HepG2 (cell line): ENCODE measurements at regions not wholly inside any gene's neighbourhood (a gene's known extent, or its start where the extent isn't known, plus 50 kb on each side); places are given as distances from the start of the nearest gene placed in this dataset.
A peak's percentile ranks its signal among the peaks of the same experiment; 100 is the strongest.
"Not testable (repeated sequence)": the region's sequence is repeated elsewhere in the genome, so short reads cannot be mapped to it uniquely, and the experiment has no call there.

Experiments
- ATAC-seq: fragments of 200-7000 bp; cut with Tn5 transposase; 3 replicates; pipeline ENCODE4 v1.9.1; 2020; ENCODE audit warnings: mild to moderate bottlenecking, moderate library complexity
- BruUV-seq: library from RNA; stranded (reverse); fragments of 400-500 nt; replicated peaks from 2 replicates; lab custom pipeline; 2021; lab: Mats Ljungman, UMichigan
- CTCF ChIA-PET: fragments of 300-600 bp; formaldehyde crosslinking; extraction: SDS; loops from one replicate; lab custom pipeline; 2021; ENCODE audit warnings: low total read pairs, inconsistent platforms, low intra/inter-chr PET ratio; lab: Yijun Ruan, JAX
- POLR2A ChIA-PET: fragments of 350-600 bp; sonication (Branson Sonifier 250); formaldehyde crosslinking; loops from one replicate; lab custom pipeline; 2020; ENCODE audit warnings: antibody characterized with exemption, inconsistent platforms; lab: Yijun Ruan, JAX
- DNase-seq: peaks from one replicate; pipeline ENCODE4 v3.0.0-alpha.2; 2015; ENCODE audit warnings: low spot score
- FAIRE-seq: peaks from 3 replicates; lab custom pipeline; 2011; peaks lifted over from hg19 to GRCh38; lab: Jason Lieb, UNC
- H2AFZ ChIP-seq: one replicate; pipeline ENCODE4 v1.6.1; 2011; ENCODE audit warnings: low read length, inconsistent platforms
- H3K27ac ChIP-seq: fragments of 300-600 bp; 3 replicates; pipeline ENCODE4 v1.8.0; 2011; ENCODE audit warnings: mixed run types, mild to moderate bottlenecking, mixed read lengths, low read length, inconsistent platforms; ENCODE audit not compliant: insufficient read depth; ENCODE audit errors: extremely low read length
- H3K27me3 ChIP-seq, 2 experiments: fragments of 200-600 bp in 1 of 2; 2 replicates in 1 of 2; 3 replicates in 1 of 2; pipeline versions ENCODE4 v1.6.0 to v1.8.0; 2011; ENCODE audit warnings: low read length in 2 of 2, mild to moderate bottlenecking in 2 of 2, moderate library complexity in 2 of 2, inconsistent platforms in 1 of 2; ENCODE audit not compliant: insufficient read depth in 2 of 2, control insufficient read depth in 1 of 2
- H3K36me3 ChIP-seq, 2 experiments: fragments of 200-600 bp in 1 of 2; replicated peaks in 1 of 2; 2 replicates in 1 of 2; 3 replicates in 1 of 2; pipeline versions ENCODE4 v1.5.1 to v1.8.0; 2011; ENCODE audit warnings: low read length in 2 of 2, inconsistent platforms in 1 of 2; ENCODE audit not compliant: insufficient read depth in 2 of 2, control insufficient read depth in 1 of 2
- H3K4me1 ChIP-seq: 2 replicates; pipeline ENCODE4 v1.5.1; 2012; ENCODE audit warnings: low read length, inconsistent platforms; ENCODE audit not compliant: insufficient read depth
- H3K4me2 ChIP-seq: 2 replicates; pipeline ENCODE4 v1.6.0; 2011; ENCODE audit warnings: low read depth, low read length, inconsistent platforms
- H3K4me3 ChIP-seq, 3 experiments: fragments of 200-600 bp in 1 of 3; sonication (generic), shearing (Covaris generic) in 1 of 3; replicated peaks in 1 of 3; 2 replicates each; pipeline ENCODE4 v1.5.1; 2011 to 2016; ENCODE audit warnings: low read length in 3 of 3, inconsistent platforms in 2 of 3, low read depth in 2 of 3, mild to moderate bottlenecking in 2 of 3, control low read depth in 1 of 3, mixed read lengths in 1 of 3; ENCODE audit not compliant: insufficient read depth in 1 of 3
- H3K79me2 ChIP-seq: one replicate; pipeline ENCODE4 v1.6.1; 2011; ENCODE audit warnings: low read length, inconsistent platforms; ENCODE audit not compliant: insufficient read depth
- H3K9ac ChIP-seq: 2 replicates; pipeline ENCODE4 v1.6.0; 2011; ENCODE audit warnings: mild to moderate bottlenecking, low read depth, low read length, inconsistent platforms; ENCODE audit not compliant: insufficient read depth
- H3K9me3 ChIP-seq: 2 replicates; pipeline ENCODE4 v1.5.1; 2012; ENCODE audit warnings: mild to moderate bottlenecking, low read length
- H4K20me1 ChIP-seq: 2 replicates; pipeline ENCODE4 v1.6.0; 2011; ENCODE audit warnings: inconsistent platforms, mild to moderate bottlenecking, low read length, moderate library complexity; ENCODE audit not compliant: insufficient read depth
- HOMEZ ChIP-seq: IDR thresholded peaks from 2 replicates; pipeline ENCODE4 v1.6.1; 2016; ENCODE audit warnings: low read depth
- PRPF4 ChIP-seq: fragments of 200-400 bp; formaldehyde crosslinking; IDR thresholded peaks from 2 replicates; pipeline ENCODE4 v1.6.1; 2016; ENCODE audit warnings: low read length, low read depth; ENCODE audit not compliant: poor library complexity, severe bottlenecking
- SUZ12 ChIP-seq: fragments of 150-350 bp; IDR thresholded peaks from 2 replicates; pipeline ENCODE4 v1.6.1; 2014; ENCODE audit warnings: low read depth, low read length
- ZNF160 ChIP-seq: sonication (generic); formaldehyde crosslinking; IDR thresholded peaks from 2 replicates; pipeline ENCODE4 v1.8.0; 2022; ENCODE audit warnings: mild to moderate bottlenecking, inconsistent platforms, missing genetic modification reagents
- ZNF724P ChIP-seq: sonication (generic); formaldehyde crosslinking; IDR thresholded peaks from 2 replicates; pipeline ENCODE4 v1.8.0; 2022; ENCODE audit warnings: missing genetic modification reagents, borderline replicate concordance
- WGBS: methylation state at CpG from one replicate; pipeline ENCODE4 v1.1.6; 2017; ENCODE audit warnings: low lambda C conversion rate; 5-methylcytosine and 5-hydroxymethylcytosine counted together
- in situ Hi-C: cut with HindIII; loops from 2 replicates; pipeline ENCODE4 v1.10.0; 2017; ENCODE audit warnings: low pct_unique_long_range_greater_than_20kb; ENCODE audit not compliant: extremely low pct_ligation_motif_present
- intact Hi-C: fragments of 100-400 bp; cut with micrococcal nuclease; formaldehyde crosslinking; loops from one replicate; pipeline ENCODE4 v1.10.0; 2022; ENCODE audit not compliant: unreplicated experiment

DNA sequence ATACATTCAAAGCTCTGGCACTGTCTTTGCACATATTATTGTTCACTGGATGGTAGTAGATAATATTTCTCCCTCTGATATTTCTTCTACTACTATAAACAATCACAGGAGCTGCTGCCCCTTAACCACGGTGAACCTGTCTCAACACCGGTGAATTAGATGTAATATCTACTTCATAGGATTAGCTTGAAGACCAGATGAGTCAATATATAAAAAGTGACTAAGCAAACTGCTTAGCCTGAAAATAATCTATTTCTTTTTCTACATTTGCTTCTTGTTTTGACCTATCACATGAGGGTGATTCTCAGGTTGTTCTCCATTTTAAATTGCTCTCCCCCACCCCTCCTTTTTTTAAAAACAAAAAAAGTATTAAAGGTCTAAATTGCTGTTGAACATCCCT is 645.5 kb downstream of the ANKRD50 start:
- ATAC-seq: no peak
- POLR2A ChIA-PET: no interaction called here
- Histone ChIP-seq H3K9me3 (peaks cover 25% of the 10 kb centered on the region), H3K4me2 (no peak overlapping the region), H3K27ac (no peak overlapping the region), H4K20me1 (no peaks in the 10 kb centered on the region), H3K27me3 (no peaks in the 10 kb centered on the region), H3K79me2 (no peaks in the 10 kb centered on the region), H3K4me3 (no peak overlapping the region), H3K9ac (no peak overlapping the region), H2AFZ (no peak overlapping the region), H3K36me3 (no peaks in the 10 kb centered on the region), H3K4me1 (no peaks in the 10 kb centered on the region)
- BruUV-seq: no TSS peak
- in situ Hi-C loops: no loop called here
- TF ChIP-seq ZNF724P (CRISPR knock-in tag) (no peak), HOMEZ (CRISPR knock-in tag) (no peak), SUZ12 (no peak)
- FAIRE-seq: no peak
- CTCF ChIA-PET: no interaction called here
- no peak for DNase-seq
- WGBS: 52% methylated on average over 2 of the region's 2 CpGs
- intact Hi-C loops: no loop called here

DNA sequence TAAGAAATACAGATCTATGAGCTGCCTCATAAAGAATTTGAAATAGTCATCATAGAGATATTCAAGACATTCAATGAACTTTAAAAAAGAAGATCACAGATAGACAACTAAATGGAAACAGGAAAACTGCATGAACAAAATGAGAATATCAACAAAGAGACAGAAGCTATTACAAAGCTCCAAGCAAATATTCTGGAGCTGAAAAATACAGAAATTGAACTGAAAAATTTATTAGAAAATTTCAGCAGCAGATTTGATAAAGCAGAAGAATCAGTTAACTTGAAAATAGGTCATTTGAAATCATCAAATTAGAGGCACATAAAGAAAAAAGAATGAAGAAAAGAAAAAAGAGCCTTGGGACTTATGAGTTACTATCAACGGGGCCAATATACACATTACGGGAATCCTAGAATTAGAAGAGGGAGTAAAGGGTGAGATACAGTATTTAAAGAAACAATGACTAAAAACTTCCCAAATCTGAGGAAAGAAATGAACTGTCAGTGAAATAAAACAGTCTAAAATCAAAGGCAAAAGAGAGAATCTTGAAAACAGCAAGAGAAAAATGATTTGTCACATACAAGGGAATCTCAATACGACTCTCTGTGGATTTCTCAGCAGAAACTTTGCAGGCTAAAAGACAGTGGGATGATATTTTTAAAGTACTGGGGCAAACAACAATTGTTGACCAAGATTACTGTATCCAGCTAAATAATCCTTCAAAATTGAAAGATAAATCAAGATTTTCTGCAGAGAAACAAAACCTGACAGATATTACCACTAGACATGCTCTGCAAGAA is 641.6 kb downstream of the ANKRD50 start:
- H3K9me3 ChIP-seq: peaks cover 32% of the 10 kb centered on the region
- ChIA-PET POLR2A (no interaction called here), CTCF (no interaction called here)
- no TSS peak for BruUV-seq
- H3K27ac ChIP-seq: no peak overlapping the region
- no peaks in the 10 kb centered on the region for H3K36me3 ChIP-seq
- FAIRE-seq (no peak), DNase-seq (no peak), ATAC-seq (no peak)
- intact Hi-C loops: no loop called here
- H3K4me1 ChIP-seq: no peaks in the 10 kb centered on the region
- no peaks in the 10 kb centered on the region for H3K79me2 ChIP-seq
- TF ChIP-seq PRPF4 (no peak), ZNF160 (peak; percentile 97; the same call in 1 of the 2 replicates)
- 31% methylated on average over 3 of the region's 3 CpGs for WGBS
- H3K4me3 ChIP-seq: no peak overlapping the region
- no peak overlapping the region for H3K9ac ChIP-seq
- no peaks in the 10 kb centered on the region for H3K27me3 ChIP-seq
- in situ Hi-C loops: no loop called here
- no peak overlapping the region for H3K4me2 ChIP-seq
- no peak overlapping the region for H2AFZ ChIP-seq
- H4K20me1 ChIP-seq: no peaks in the 10 kb centered on the region

- H3K9me3 ChIP-seq: peaks cover 23% of the 10 kb centered on the region
- H2AFZ ChIP-seq, FAIRE-seq, H4K20me1 ChIP-seq, DNase-seq, H3K27ac ChIP-seq, H3K36me3 ChIP-seq, in situ Hi-C loops, intact Hi-C loops, ATAC-seq, CTCF ChIA-PET, H3K4me3 ChIP-seq, H3K27me3 ChIP-seq, H3K9ac ChIP-seq, POLR2A ChIA-PET, H3K4me2 ChIP-seq, BruUV-seq, H3K79me2 ChIP-seq, H3K4me1 ChIP-seq: not testable (repeated sequence)
- 1% methylated on average over 2 of the region's 2 CpGs for WGBS
Observed at GRCh38 chr4:124075276-124075675, 637.3 kb downstream of the ANKRD50 start.
